ENCODE measurements at regions not wholly inside any gene's neighbourhood (a gene's known extent, or its start where the extent isn't known, plus 50 kb on each side); places are given as distances from the start of the nearest gene placed in this dataset.

- FAIRE-seq = no peak
These were observed 425.7 kb upstream of the FAT1 start for GRCh38 chr4:187149229-187149945.

GRCh38 chr4:187157380-187157958, 433.8 kb upstream of the FAT1 start:
- FAIRE-seq = no peak

GRCh38 chr4:187158003-187158402, 434.3 kb upstream of the FAT1 start:
- FAIRE-seq = no peak

GRCh38 chr4:187160486-187160885, 436.8 kb upstream of the FAT1 start:
- FAIRE-seq = no peak

- no peak for FAIRE-seq
These were observed 443.3 kb upstream of the FAT1 start for GRCh38 chr4:187166886-187167512.

GRCh38 chr4:187171706-187172339, 448.2 kb upstream of the FAT1 start:
- FAIRE-seq = no peak

GRCh38 chr4:187172340-187172761, 448.7 kb upstream of the FAT1 start:
- no peak for FAIRE-seq

- no peak for FAIRE-seq
These were observed 451.1 kb upstream of the FAT1 start for GRCh38 chr4:187174749-187175148.

GRCh38 chr4:187175197-187175596, 451.5 kb upstream of the FAT1 start:
- no peak for FAIRE-seq

GRCh38 chr4:187176261-187176910, 452.7 kb upstream of the FAT1 start:
- FAIRE-seq = no peak

- FAIRE-seq = no peak
These were observed 454.4 kb upstream of the FAT1 start for GRCh38 chr4:187178084-187178483.

GRCh38 chr4:187178587-187178986, 454.9 kb upstream of the FAT1 start:
- no peak for FAIRE-seq

- no peak for FAIRE-seq
These were observed 455.7 kb upstream of the FAT1 start for GRCh38 chr4:187179086-187180058.

GRCh38 chr4:187181054-187181453, 457.4 kb upstream of the FAT1 start:
- no peak for FAIRE-seq

- FAIRE-seq = no peak
These were observed 459.7 kb upstream of the FAT1 start for GRCh38 chr4:187183346-187183745.

- no peak for FAIRE-seq
These were observed 460.2 kb upstream of the FAT1 start for GRCh38 chr4:187183826-187184225.

GRCh38 chr4:187184508-187184907, 460.9 kb upstream of the FAT1 start:
- FAIRE-seq = no peak

GRCh38 chr4:187188118-187188517, 464.5 kb upstream of the FAT1 start:
- no peak for FAIRE-seq

GRCh38 chr4:187188741-187189140, 465.1 kb upstream of the FAT1 start:
- no peak for FAIRE-seq

GRCh38 chr4:187190390-187190789, 466.7 kb upstream of the FAT1 start:
- no peak for FAIRE-seq

- FAIRE-seq = no peak
These were observed 468.0 kb upstream of the FAT1 start for GRCh38 chr4:187191676-187192075.

GRCh38 chr4:187192266-187192665, 468.6 kb upstream of the FAT1 start:
- FAIRE-seq = no peak

Data from A204.1 (cell line).